ENCODE measurements at regions not wholly inside any gene's neighbourhood (a gene's known extent, or its start where the extent isn't known, plus 50 kb on each side); places are given as distances from the start of the nearest gene placed in this dataset.

DNA sequence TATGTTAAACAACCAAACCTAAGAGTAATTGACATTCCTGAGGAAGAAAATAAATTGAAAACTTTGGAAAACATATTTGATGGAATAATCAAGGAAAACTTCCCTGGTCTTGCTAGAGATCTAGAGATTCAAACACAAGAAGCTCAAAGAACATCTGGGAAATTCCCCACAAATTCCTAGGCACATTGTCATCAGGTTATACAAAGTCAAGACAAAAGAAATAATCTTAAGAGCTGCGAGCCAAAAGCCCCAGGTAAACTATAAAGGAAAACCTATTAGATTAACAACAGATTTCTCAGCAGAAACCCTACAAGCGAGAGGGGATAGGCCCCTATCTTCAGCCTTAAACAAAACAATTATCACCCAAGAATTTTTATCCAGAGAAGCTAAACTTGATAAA lies 1082.0 kb upstream of the IGFBP7 start:
- no peaks in the 10 kb centered on the region; the same call in 1 of the 2 replicates for H3K9me2 ChIP-seq (replicated peaks; ENCODE audit: low read length)
- H3K27me3 ChIP-seq (ENCODE audit: low read length): no peaks in the 10 kb centered on the region
- CTCF ChIA-PET: no interaction called here
- ATAC-seq: no peak
- H2AFZ ChIP-seq (ENCODE audit: low read length): no peak overlapping the region
- no peaks in the 10 kb centered on the region for H3K79me2 ChIP-seq (ENCODE audit: low read length)
- H3K27ac ChIP-seq (ENCODE audit: low read length): no peak overlapping the region
- H3K9me3 ChIP-seq (ENCODE audit: low read length): no peaks in the 10 kb centered on the region
- no peaks in the 10 kb centered on the region for H3K4me1 ChIP-seq (ENCODE audit: insufficient read depth, low read length)
- H3K36me3 ChIP-seq (ENCODE audit: low read depth, low read length): no peaks in the 10 kb centered on the region
- H4K20me1 ChIP-seq (ENCODE audit: low read length): no peaks in the 10 kb centered on the region
- no peak overlapping the region for H3K9ac ChIP-seq (ENCODE audit: low read length)
- POLR2A ChIA-PET (ENCODE audit: unreplicated experiment): no interaction called here
- H3K4me3 ChIP-seq (ENCODE audit: low read length): no peak overlapping the region
- no TSS peak for BruUV-seq (replicated peaks)
- no peaks in the 10 kb centered on the region for H3F3A ChIP-seq (ENCODE audit: low read length, unreplicated experiment)
- DNase-seq: no peak
- no peak overlapping the region for H3K4me2 ChIP-seq (ENCODE audit: low read length)
- no peak for TF ChIP-seq EZH2phosphoT487 (IDR thresholded peaks at IDR 0.05; ENCODE audit: borderline replicate concordance, low read length)
- TF ChIP-seq, protein P1, sequence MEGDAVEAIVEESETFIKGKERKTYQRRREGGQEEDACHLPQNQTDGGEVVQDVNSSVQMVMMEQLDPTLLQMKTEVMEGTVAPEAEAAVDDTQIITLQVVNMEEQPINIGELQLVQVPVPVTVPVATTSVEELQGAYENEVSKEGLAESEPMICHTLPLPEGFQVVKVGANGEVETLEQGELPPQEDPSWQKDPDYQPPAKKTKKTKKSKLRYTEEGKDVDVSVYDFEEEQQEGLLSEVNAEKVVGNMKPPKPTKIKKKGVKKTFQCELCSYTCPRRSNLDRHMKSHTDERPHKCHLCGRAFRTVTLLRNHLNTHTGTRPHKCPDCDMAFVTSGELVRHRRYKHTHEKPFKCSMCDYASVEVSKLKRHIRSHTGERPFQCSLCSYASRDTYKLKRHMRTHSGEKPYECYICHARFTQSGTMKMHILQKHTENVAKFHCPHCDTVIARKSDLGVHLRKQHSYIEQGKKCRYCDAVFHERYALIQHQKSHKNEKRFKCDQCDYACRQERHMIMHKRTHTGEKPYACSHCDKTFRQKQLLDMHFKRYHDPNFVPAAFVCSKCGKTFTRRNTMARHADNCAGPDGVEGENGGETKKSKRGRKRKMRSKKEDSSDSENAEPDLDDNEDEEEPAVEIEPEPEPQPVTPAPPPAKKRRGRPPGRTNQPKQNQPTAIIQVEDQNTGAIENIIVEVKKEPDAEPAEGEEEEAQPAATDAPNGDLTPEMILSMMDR (conservative IDR thresholded peaks at IDR 0.05; ENCODE audit: low read depth, low read length): no peak
- no peak for TF ChIP-seq EZH2 (IDR thresholded peaks at IDR 0.05; ENCODE audit: low read length, unreplicated experiment)
- intact Hi-C loops (cut with micrococcal nuclease): no loop called here

DNA sequence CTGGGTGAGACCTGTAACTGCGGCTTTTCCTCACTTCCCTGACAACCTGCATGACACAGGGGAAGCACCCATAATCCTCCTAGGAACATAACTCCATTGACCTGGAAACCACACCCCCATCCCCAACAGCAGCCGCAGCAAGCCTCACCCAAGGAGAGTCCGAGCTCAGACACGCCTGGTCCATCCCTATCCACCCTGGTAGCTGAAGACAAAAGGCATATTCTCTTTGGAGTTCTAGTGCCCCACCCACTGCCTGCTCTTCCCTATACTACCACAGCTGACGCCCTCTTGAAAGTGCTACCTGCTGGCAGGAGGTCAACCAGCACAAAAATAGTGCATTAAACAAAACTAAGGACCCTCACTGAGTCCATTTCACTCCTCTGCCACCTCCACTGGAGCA lies 1080.9 kb upstream of the IGFBP7 start:
- no TSS peak for BruUV-seq (replicated peaks)
- intact Hi-C loops (cut with micrococcal nuclease): no loop called here
- H3F3A ChIP-seq (ENCODE audit: low read length, unreplicated experiment): no peaks in the 10 kb centered on the region
- no peak overlapping the region; the same call in 1 of the 2 replicates for H2AFZ ChIP-seq (ENCODE audit: low read length)
- ATAC-seq: no peak; the same call in 1 of the 2 replicates
- H3K4me1 ChIP-seq (ENCODE audit: insufficient read depth, low read length): no peaks in the 10 kb centered on the region
- no peak overlapping the region for H3K27ac ChIP-seq (ENCODE audit: low read length)
- DNase-seq: no peak
- no peaks in the 10 kb centered on the region for H3K79me2 ChIP-seq (ENCODE audit: low read length)
- H3K9me2 ChIP-seq (replicated peaks; ENCODE audit: low read length): no peaks in the 10 kb centered on the region; the same call in 1 of the 2 replicates
- 0 out of 2 replicates have a peak, but pooled peaks cover 4% of the 10 kb centered on the region for H3K9me3 ChIP-seq (ENCODE audit: low read length)
- no peaks in the 10 kb centered on the region for H3K36me3 ChIP-seq (ENCODE audit: low read depth, low read length)
- ChIA-PET POLR2A (ENCODE audit: unreplicated experiment) (no interaction called here), CTCF (no interaction called here)
- no peak overlapping the region for H3K4me3 ChIP-seq (ENCODE audit: low read length)
- no peak overlapping the region for H3K4me2 ChIP-seq (ENCODE audit: low read length)
- H3K27me3 ChIP-seq (ENCODE audit: low read length): no peaks in the 10 kb centered on the region
- TF ChIP-seq, protein P1 (conservative IDR thresholded peaks at IDR 0.05; ENCODE audit: low read depth, low read length): no peak
- TF ChIP-seq EZH2 (IDR thresholded peaks at IDR 0.05; ENCODE audit: low read length, unreplicated experiment) (no peak), EZH2phosphoT487 (IDR thresholded peaks at IDR 0.05; ENCODE audit: borderline replicate concordance, low read length) (no peak)
- H3K9ac ChIP-seq (ENCODE audit: low read length): no peak overlapping the region
- no peaks in the 10 kb centered on the region for H4K20me1 ChIP-seq (ENCODE audit: low read length)

DNA sequence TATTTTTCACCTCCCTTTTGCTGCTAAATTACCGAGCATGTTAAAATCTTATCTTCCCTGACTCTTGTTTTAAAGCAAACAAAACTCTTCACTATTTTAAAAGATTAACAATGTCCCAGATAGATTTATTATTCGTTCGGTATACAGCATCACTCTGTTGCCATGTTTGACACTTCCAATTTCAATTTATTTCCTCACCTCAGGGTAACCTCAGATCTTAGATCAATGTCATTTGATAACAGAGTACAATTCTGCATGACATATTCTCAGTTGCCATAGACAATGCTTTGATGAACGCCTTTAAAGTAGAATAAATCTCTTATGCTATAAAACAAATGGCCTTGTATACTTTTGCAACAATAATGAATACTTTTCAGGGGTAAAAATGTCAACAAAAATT lies 1078.1 kb upstream of the IGFBP7 start:
- Histone ChIP-seq H4K20me1 (ENCODE audit: low read length) (no peaks in the 10 kb centered on the region), H3K36me3 (ENCODE audit: low read depth, low read length) (no peaks in the 10 kb centered on the region), H2AFZ (ENCODE audit: low read length) (no peak overlapping the region), H3K27me3 (ENCODE audit: low read length) (no peaks in the 10 kb centered on the region), H3K27ac (ENCODE audit: low read length) (no peak overlapping the region), H3K9ac (ENCODE audit: low read length) (no peak overlapping the region), H3K4me3 (ENCODE audit: low read length) (no peak overlapping the region), H3K4me1 (ENCODE audit: insufficient read depth, low read length) (no peaks in the 10 kb centered on the region), H3K4me2 (ENCODE audit: low read length) (no peak overlapping the region), H3K79me2 (ENCODE audit: low read length) (no peaks in the 10 kb centered on the region), H3F3A (ENCODE audit: low read length, unreplicated experiment) (no peaks in the 10 kb centered on the region), H3K9me3 (ENCODE audit: low read length) (0 out of 2 replicates have a peak, but pooled peaks cover 4% of the 10 kb centered on the region), H3K9me2 (replicated peaks; ENCODE audit: low read length) (no peaks in the 10 kb centered on the region; the same call in 1 of the 2 replicates)
- TF ChIP-seq, protein P1 (conservative IDR thresholded peaks at IDR 0.05; ENCODE audit: low read depth, low read length): no peak
- TF ChIP-seq EZH2 (IDR thresholded peaks at IDR 0.05; ENCODE audit: low read length, unreplicated experiment) (no peak), EZH2phosphoT487 (IDR thresholded peaks at IDR 0.05; ENCODE audit: borderline replicate concordance, low read length) (no peak)
- POLR2A ChIA-PET (ENCODE audit: unreplicated experiment): no interaction called here
- CTCF ChIA-PET: no interaction called here
- DNase-seq (no peak), ATAC-seq (no peak)
- intact Hi-C loops (cut with micrococcal nuclease): no loop called here
- no TSS peak for BruUV-seq (replicated peaks)

Measured in PC-3 (cell line).